HEK293 (cell line): ENCODE measurements at regions not wholly inside any gene's neighbourhood (a gene's known extent, or its start where the extent isn't known, plus 50 kb on each side); places are given as distances from the start of the nearest gene placed in this dataset.

Experiments used
- CTCF ChIA-PET: fragments of 350-600 bp; formaldehyde crosslinking; extraction: SDS; loops from one replicate; lab custom pipeline; 2021; ENCODE audit warnings: antibody characterized with exemption; lab: Yijun Ruan, JAX
- POLR2A ChIA-PET: fragments of 300-600 bp; formaldehyde crosslinking; extraction: SDS; loops from one replicate; lab custom pipeline; 2020; ENCODE audit warnings: antibody characterized with exemption, inconsistent platforms; lab: Yijun Ruan, JAX
- H3K27ac ChIP-seq: fragments of 200-500 bp; sonication (Bioruptor generic); 2 replicates; pipeline ENCODE4 v1.5.1; 2014; ENCODE audit warnings: low read depth, low read length, control low read depth, inconsistent platforms; ENCODE audit errors: extremely low read depth
- H3K36me3 ChIP-seq, 2 experiments: fragments of 200-500 bp in 1 of 2; sonication (Bioruptor generic) in 1 of 2; 1 replicate in 1 of 2; 2 replicates in 1 of 2; pipeline ENCODE4 v1.5.1; 2014 to 2017; ENCODE audit warnings: inconsistent platforms in 2 of 2, low read length in 2 of 2; ENCODE audit not compliant: control insufficient read depth in 2 of 2, insufficient read depth in 1 of 2
- H3K4me1 ChIP-seq: fragments of 200-500 bp; sonication (Bioruptor generic); 2 replicates; pipeline ENCODE4 v1.5.1; 2014; ENCODE audit warnings: mild to moderate bottlenecking, low read length, inconsistent platforms; ENCODE audit not compliant: control insufficient read depth, insufficient read depth
- H3K4me3 ChIP-seq: 2 replicates; pipeline ENCODE4 v1.5.1; 2011; ENCODE audit warnings: low read depth, mild to moderate bottlenecking, control low read depth, low read length, moderate library complexity
- H3K9me3 ChIP-seq: fragments of 200-500 bp; sonication (Bioruptor generic); 2 replicates; pipeline ENCODE4 v1.5.1; 2014; ENCODE audit warnings: low read depth, low read length, inconsistent platforms; ENCODE audit not compliant: control insufficient read depth, insufficient read depth
- MYNN ChIP-seq: fragments of 450-650 bp; formaldehyde crosslinking; IDR thresholded peaks from 2 replicates; pipeline ENCODE4 v1.5.1; 2016; ENCODE audit warnings: missing biosample characterization, missing genetic modification characterization, borderline replicate concordance
- YY2 ChIP-seq: fragments of 450-650 bp; formaldehyde crosslinking; IDR thresholded peaks from 2 replicates; pipeline ENCODE4 v1.5.1; 2016; ENCODE audit warnings: missing biosample characterization, missing genetic modification characterization
- ZBTB20 ChIP-seq: fragments of 450-650 bp; formaldehyde crosslinking; IDR thresholded peaks from 2 replicates; pipeline ENCODE4 v1.5.1; 2016; ENCODE audit warnings: missing biosample characterization, missing genetic modification characterization
- ZEB2 ChIP-seq: fragments of 450-650 bp; formaldehyde crosslinking; IDR thresholded peaks from 2 replicates; pipeline ENCODE4 v1.5.1; 2016; ENCODE audit warnings: missing biosample characterization, missing genetic modification characterization
- ZNF146 ChIP-seq: fragments of 450-650 bp; formaldehyde crosslinking; IDR thresholded peaks from 2 replicates; pipeline ENCODE4 v1.5.1; 2016; ENCODE audit warnings: missing biosample characterization, missing genetic modification characterization
- ZNF302 ChIP-seq: fragments of 450-650 bp; formaldehyde crosslinking; IDR thresholded peaks from 2 replicates; pipeline ENCODE4 v1.5.1; 2016; ENCODE audit warnings: missing biosample characterization, missing genetic modification characterization, low read depth
- ZNF391 ChIP-seq: fragments of 450-650 bp; formaldehyde crosslinking; IDR thresholded peaks from 2 replicates; pipeline ENCODE4 v1.5.1; 2016; ENCODE audit warnings: low read depth, missing biosample characterization, missing genetic modification characterization, borderline replicate concordance
- ZNF530 ChIP-seq: fragments of 450-650 bp; formaldehyde crosslinking; IDR thresholded peaks from 2 replicates; pipeline ENCODE4 v1.5.1; 2016; ENCODE audit warnings: low read depth, missing biosample characterization, missing genetic modification characterization
- ZNF585B ChIP-seq: fragments of 450-650 bp; formaldehyde crosslinking; IDR thresholded peaks from 2 replicates; pipeline ENCODE4 v1.5.1; 2016; ENCODE audit warnings: missing biosample characterization, missing genetic modification characterization
- ZNF596 ChIP-seq: fragments of 450-650 bp; IDR thresholded peaks from 2 replicates; pipeline ENCODE4 v1.5.0; 2018; ENCODE audit warnings: missing biosample characterization, mild to moderate bottlenecking, missing genetic modification characterization, moderate library complexity
- ZNF629 ChIP-seq: fragments of 450-650 bp; formaldehyde crosslinking; IDR thresholded peaks from 2 replicates; pipeline ENCODE4 v1.5.1; 2017; ENCODE audit warnings: missing biosample characterization, missing genetic modification characterization
- ZNF654 ChIP-seq: fragments of 450-650 bp; formaldehyde crosslinking; IDR thresholded peaks from 2 replicates; pipeline ENCODE4 v1.5.1; 2016; ENCODE audit warnings: low read depth, missing biosample characterization, missing genetic modification characterization
- ZNF658 ChIP-seq: fragments of 450-650 bp; formaldehyde crosslinking; IDR thresholded peaks from 2 replicates; pipeline ENCODE4; 2016; ENCODE audit warnings: missing biosample characterization, missing genetic modification characterization
- ZNF76 ChIP-seq: fragments of 450-650 bp; formaldehyde crosslinking; IDR thresholded peaks from 2 replicates; pipeline ENCODE4; 2016; ENCODE audit warnings: low read depth, missing biosample characterization, missing genetic modification characterization, borderline replicate concordance
- ZNF792 ChIP-seq: fragments of 450-650 bp; formaldehyde crosslinking; IDR thresholded peaks from 2 replicates; pipeline ENCODE4 v1.5.1; 2016; ENCODE audit warnings: missing biosample characterization, missing genetic modification characterization
- ZNF830 ChIP-seq: fragments of 450-650 bp; IDR thresholded peaks from 2 replicates; pipeline ENCODE4 v1.5.0; 2018; ENCODE audit warnings: missing biosample characterization, missing genetic modification characterization, low read depth, mild to moderate bottlenecking, moderate library complexity
- TF ChIP-seq, protein P1 (sequence below): fragments of 450-650 bp; formaldehyde crosslinking; IDR thresholded peaks from 2 replicates; pipeline ENCODE4 v1.5.1; 2016; ENCODE audit warnings: missing biosample characterization, missing genetic modification characterization, borderline replicate concordance
- TF ChIP-seq, protein P2 (sequence below): fragments of 450-650 bp; formaldehyde crosslinking; IDR thresholded peaks from 2 replicates; pipeline ENCODE4 v1.5.1; 2016; ENCODE audit warnings: missing biosample characterization, missing genetic modification characterization
- TF ChIP-seq, protein P3 (sequence below): fragments of 450-650 bp; formaldehyde crosslinking; IDR thresholded peaks from 2 replicates; pipeline ENCODE4 v1.5.1; 2016; ENCODE audit warnings: missing biosample characterization, missing genetic modification characterization, borderline replicate concordance
- TF ChIP-seq, protein P4 (sequence below): sonication (generic); formaldehyde crosslinking; IDR thresholded peaks from 2 replicates; pipeline ENCODE4 v1.8.1; 2022; ENCODE audit warnings: mild to moderate bottlenecking, moderate library complexity, missing genetic modification reagents

DNA sequence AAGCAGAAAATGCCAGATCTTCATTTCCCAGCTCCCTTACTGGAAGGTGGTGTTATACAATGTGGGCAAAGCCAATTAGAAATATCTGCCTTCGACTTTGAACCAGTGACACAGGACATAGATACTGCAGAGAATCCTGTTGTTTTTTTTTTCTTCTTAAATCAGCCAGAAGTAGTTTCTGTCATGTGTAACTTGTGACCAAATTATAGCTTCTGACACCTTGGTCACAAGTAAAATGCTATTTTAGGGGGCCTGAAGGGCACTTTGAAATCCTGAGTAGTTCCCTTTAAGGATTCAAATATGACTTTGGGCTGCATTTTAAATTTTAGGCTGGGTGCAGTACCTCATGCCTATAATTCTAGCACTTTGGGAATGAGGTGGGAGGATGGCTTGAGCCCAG lies 89.0 kb upstream of the TLK1 start:
- Histone ChIP-seq H3K9me3 (no peaks in the 10 kb centered on the region), H3K27ac (no peak overlapping the region), H3K4me3 (no peak overlapping the region), H3K4me1 (no peaks in the 10 kb centered on the region), H3K36me3 (no peaks in the 10 kb centered on the region)
- TF ChIP-seq, protein P1, sequence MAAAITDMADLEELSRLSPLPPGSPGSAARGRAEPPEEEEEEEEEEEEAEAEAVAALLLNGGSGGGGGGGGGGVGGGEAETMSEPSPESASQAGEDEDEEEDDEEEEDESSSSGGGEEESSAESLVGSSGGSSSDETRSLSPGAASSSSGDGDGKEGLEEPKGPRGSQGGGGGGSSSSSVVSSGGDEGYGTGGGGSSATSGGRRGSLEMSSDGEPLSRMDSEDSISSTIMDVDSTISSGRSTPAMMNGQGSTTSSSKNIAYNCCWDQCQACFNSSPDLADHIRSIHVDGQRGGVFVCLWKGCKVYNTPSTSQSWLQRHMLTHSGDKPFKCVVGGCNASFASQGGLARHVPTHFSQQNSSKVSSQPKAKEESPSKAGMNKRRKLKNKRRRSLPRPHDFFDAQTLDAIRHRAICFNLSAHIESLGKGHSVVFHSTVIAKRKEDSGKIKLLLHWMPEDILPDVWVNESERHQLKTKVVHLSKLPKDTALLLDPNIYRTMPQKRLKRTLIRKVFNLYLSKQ (tag by site-specific recombination): no peak
- TF ChIP-seq ZNF530 (tag by site-specific recombination) (no peak), MYNN (tag by site-specific recombination) (no peak), ZNF146 (tag by site-specific recombination) (no peak), ZBTB20 (no peak), ZNF302 (tag by site-specific recombination) (no peak), ZNF629 (tag by site-specific recombination) (no peak), ZNF596 (no peak), ZNF391 (tag by site-specific recombination) (no peak), ZNF658 (tag by site-specific recombination) (no peak), ZNF654 (tag by site-specific recombination) (no peak), ZEB2 (no peak), ZNF76 (tag by site-specific recombination) (no peak), ZNF585B (tag by site-specific recombination) (no peak), ZNF792 (tag by site-specific recombination) (no peak), ZNF830 (tag by site-specific recombination) (no peak), YY2 (no peak)
- TF ChIP-seq, protein P2, sequence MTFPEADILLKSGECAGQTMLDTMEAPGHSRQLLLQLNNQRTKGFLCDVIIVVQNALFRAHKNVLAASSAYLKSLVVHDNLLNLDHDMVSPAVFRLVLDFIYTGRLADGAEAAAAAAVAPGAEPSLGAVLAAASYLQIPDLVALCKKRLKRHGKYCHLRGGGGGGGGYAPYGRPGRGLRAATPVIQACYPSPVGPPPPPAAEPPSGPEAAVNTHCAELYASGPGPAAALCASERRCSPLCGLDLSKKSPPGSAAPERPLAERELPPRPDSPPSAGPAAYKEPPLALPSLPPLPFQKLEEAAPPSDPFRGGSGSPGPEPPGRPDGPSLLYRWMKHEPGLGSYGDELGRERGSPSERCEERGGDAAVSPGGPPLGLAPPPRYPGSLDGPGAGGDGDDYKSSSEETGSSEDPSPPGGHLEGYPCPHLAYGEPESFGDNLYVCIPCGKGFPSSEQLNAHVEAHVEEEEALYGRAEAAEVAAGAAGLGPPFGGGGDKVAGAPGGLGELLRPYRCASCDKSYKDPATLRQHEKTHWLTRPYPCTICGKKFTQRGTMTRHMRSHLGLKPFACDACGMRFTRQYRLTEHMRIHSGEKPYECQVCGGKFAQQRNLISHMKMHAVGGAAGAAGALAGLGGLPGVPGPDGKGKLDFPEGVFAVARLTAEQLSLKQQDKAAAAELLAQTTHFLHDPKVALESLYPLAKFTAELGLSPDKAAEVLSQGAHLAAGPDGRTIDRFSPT (tag by site-specific recombination): no peak
- TF ChIP-seq, protein P3, sequence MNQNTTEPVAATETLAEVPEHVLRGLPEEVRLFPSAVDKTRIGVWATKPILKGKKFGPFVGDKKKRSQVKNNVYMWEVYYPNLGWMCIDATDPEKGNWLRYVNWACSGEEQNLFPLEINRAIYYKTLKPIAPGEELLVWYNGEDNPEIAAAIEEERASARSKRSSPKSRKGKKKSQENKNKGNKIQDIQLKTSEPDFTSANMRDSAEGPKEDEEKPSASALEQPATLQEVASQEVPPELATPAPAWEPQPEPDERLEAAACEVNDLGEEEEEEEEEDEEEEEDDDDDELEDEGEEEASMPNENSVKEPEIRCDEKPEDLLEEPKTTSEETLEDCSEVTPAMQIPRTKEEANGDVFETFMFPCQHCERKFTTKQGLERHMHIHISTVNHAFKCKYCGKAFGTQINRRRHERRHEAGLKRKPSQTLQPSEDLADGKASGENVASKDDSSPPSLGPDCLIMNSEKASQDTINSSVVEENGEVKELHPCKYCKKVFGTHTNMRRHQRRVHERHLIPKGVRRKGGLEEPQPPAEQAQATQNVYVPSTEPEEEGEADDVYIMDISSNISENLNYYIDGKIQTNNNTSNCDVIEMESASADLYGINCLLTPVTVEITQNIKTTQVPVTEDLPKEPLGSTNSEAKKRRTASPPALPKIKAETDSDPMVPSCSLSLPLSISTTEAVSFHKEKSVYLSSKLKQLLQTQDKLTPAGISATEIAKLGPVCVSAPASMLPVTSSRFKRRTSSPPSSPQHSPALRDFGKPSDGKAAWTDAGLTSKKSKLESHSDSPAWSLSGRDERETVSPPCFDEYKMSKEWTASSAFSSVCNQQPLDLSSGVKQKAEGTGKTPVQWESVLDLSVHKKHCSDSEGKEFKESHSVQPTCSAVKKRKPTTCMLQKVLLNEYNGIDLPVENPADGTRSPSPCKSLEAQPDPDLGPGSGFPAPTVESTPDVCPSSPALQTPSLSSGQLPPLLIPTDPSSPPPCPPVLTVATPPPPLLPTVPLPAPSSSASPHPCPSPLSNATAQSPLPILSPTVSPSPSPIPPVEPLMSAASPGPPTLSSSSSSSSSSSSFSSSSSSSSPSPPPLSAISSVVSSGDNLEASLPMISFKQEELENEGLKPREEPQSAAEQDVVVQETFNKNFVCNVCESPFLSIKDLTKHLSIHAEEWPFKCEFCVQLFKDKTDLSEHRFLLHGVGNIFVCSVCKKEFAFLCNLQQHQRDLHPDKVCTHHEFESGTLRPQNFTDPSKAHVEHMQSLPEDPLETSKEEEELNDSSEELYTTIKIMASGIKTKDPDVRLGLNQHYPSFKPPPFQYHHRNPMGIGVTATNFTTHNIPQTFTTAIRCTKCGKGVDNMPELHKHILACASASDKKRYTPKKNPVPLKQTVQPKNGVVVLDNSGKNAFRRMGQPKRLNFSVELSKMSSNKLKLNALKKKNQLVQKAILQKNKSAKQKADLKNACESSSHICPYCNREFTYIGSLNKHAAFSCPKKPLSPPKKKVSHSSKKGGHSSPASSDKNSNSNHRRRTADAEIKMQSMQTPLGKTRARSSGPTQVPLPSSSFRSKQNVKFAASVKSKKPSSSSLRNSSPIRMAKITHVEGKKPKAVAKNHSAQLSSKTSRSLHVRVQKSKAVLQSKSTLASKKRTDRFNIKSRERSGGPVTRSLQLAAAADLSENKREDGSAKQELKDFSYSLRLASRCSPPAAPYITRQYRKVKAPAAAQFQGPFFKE (tag by site-specific recombination): no peak
- TF ChIP-seq, protein P4, sequence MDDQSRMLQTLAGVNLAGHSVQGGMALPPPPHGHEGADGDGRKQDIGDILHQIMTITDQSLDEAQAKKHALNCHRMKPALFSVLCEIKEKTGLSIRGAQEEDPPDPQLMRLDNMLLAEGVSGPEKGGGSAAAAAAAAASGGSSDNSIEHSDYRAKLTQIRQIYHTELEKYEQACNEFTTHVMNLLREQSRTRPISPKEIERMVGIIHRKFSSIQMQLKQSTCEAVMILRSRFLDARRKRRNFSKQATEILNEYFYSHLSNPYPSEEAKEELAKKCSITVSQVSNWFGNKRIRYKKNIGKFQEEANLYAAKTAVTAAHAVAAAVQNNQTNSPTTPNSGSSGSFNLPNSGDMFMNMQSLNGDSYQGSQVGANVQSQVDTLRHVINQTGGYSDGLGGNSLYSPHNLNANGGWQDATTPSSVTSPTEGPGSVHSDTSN: no peak
- ChIA-PET POLR2A (interaction anchor here (0.7 kb wide), 1 partner anchor 14 kb away, joined by 3 read pairs; no protein-coding TSS in a partner anchor), CTCF (interaction anchor here (0.6 to 0.9 kb wide), 3 partner anchors 13 to 1539 kb away, joined by 3 to 9 read pairs (median 4); partner anchors contain the start of gene GORASP2)
